ENCODE measurements at regions not wholly inside any gene's neighbourhood (a gene's known extent, or its start where the extent isn't known, plus 50 kb on each side); places are given as distances from the start of the nearest gene placed in this dataset.

DNA sequence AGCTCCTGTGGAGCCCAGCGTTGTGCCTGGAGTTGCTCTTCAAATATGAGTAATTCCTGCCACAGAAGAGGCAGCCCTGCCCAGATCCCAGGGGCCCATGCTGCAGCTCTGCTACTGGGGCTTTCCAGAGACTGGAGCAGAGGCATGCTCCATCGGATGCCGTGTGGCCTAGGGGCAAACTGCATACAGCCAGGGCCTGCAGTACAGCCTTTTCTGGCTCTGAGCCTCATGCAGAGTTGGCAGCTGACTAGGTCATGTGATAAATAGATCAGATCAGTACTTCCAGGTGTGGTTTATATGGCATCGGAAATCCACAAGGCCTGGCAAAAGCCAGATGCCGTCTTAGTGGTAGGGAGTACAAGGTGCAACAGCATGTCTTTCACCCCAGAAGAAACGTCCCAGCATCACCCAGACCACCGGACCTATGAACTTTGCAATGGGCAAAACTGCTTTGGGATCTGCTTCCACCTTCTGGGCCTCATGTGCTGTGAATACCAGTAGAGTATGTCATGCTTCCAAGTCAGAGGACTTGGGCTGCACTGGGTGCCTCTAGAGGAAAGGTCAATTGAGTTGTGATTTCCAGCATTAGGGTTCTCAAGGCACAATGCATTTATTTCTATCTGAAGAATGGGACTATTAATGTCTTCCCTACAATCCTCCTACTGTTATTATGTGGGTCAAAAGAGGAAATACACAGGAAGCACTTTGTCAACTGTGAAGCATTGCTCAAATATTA is 250.7 kb upstream of the ZNF32 start:
- TF ChIP-seq, protein P1, sequence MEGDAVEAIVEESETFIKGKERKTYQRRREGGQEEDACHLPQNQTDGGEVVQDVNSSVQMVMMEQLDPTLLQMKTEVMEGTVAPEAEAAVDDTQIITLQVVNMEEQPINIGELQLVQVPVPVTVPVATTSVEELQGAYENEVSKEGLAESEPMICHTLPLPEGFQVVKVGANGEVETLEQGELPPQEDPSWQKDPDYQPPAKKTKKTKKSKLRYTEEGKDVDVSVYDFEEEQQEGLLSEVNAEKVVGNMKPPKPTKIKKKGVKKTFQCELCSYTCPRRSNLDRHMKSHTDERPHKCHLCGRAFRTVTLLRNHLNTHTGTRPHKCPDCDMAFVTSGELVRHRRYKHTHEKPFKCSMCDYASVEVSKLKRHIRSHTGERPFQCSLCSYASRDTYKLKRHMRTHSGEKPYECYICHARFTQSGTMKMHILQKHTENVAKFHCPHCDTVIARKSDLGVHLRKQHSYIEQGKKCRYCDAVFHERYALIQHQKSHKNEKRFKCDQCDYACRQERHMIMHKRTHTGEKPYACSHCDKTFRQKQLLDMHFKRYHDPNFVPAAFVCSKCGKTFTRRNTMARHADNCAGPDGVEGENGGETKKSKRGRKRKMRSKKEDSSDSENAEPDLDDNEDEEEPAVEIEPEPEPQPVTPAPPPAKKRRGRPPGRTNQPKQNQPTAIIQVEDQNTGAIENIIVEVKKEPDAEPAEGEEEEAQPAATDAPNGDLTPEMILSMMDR (conservative IDR thresholded peaks at IDR 0.05 in 1 of 2, IDR thresholded peaks at IDR 0.05 in 1 of 2; ENCODE audit: extremely low read depth in 1 of 2, insufficient read depth in 1 of 2, low read depth in 1 of 2, low read length in 2 of 2) = no peak
- TF ChIP-seq EZH2 (IDR thresholded peaks at IDR 0.05; ENCODE audit: borderline replicate concordance, low read length) = no peak
